Stimulated activated CD4-positive, alpha-beta T cell treated with anti-CD3 and anti-CD28 coated beads, Interleukin-15, amount 100 ng/mL, for 24 hours (primary cell): ENCODE measurements at regions not wholly inside any gene's neighbourhood (a gene's known extent, or its start where the extent isn't known, plus 50 kb on each side); places are given as distances from the start of the nearest gene placed in this dataset.

ENCODE experiments used
- DNase-seq: peaks from one replicate; pipeline ENCODE4 v3.0.0-alpha.2; 2020

- DNase-seq: no peak
Measured at GRCh38 chr13:97112446-97113152, 109.5 kb upstream of the MBNL2 start.

GRCh38 chr13:97113231-97114001 is 108.7 kb upstream of the MBNL2 start:
- DNase-seq: no peak

GRCh38 chr13:97114651-97115050 is 107.5 kb upstream of the MBNL2 start:
- no peak for DNase-seq

- no peak for DNase-seq
Measured at GRCh38 chr13:97116754-97117153, 105.4 kb upstream of the MBNL2 start.

- no peak for DNase-seq
Measured at GRCh38 chr13:97117388-97117910, 104.7 kb upstream of the MBNL2 start.

GRCh38 chr13:97119943-97120342 is 102.2 kb upstream of the MBNL2 start:
- no peak for DNase-seq

- no peak for DNase-seq
Measured at GRCh38 chr13:97120346-97120745, 101.8 kb upstream of the MBNL2 start.

GRCh38 chr13:97120976-97121375 is 101.2 kb upstream of the MBNL2 start:
- no peak for DNase-seq

GRCh38 chr13:97121894-97122293 is 100.2 kb upstream of the MBNL2 start:
- DNase-seq: no peak

- DNase-seq: no peak
Measured at GRCh38 chr13:97122381-97122996, 99.6 kb upstream of the MBNL2 start.

- no peak for DNase-seq
Measured at GRCh38 chr13:97124206-97124605, 97.9 kb upstream of the MBNL2 start.

GRCh38 chr13:97124915-97125809 is 97.0 kb upstream of the MBNL2 start:
- DNase-seq: peak; percentile 55

- peak; percentile 31 for DNase-seq
Measured at GRCh38 chr13:97125810-97126738, 96.1 kb upstream of the MBNL2 start.

- DNase-seq: no peak
Measured at GRCh38 chr13:97127842-97128241, 94.3 kb upstream of the MBNL2 start.

- DNase-seq: no peak
Measured at GRCh38 chr13:97130190-97130589, 91.9 kb upstream of the MBNL2 start.

- DNase-seq: no peak
Measured at GRCh38 chr13:97131447-97131846, 90.7 kb upstream of the MBNL2 start.

GRCh38 chr13:97133554-97133953 is 88.6 kb upstream of the MBNL2 start:
- DNase-seq: no peak

GRCh38 chr13:97133955-97134354 is 88.2 kb upstream of the MBNL2 start:
- DNase-seq: no peak

GRCh38 chr13:97134364-97135095 is 87.6 kb upstream of the MBNL2 start:
- DNase-seq: no peak

- DNase-seq: no peak
Measured at GRCh38 chr13:97135883-97136282, 86.2 kb upstream of the MBNL2 start.

GRCh38 chr13:97136418-97136817 is 85.7 kb upstream of the MBNL2 start:
- no peak for DNase-seq
